ENCODE measurements at regions not wholly inside any gene's neighbourhood (a gene's known extent, or its start where the extent isn't known, plus 50 kb on each side); places are given as distances from the start of the nearest gene placed in this dataset.

GRCh38 chr3:99505646-99506269 lies 132.6 kb upstream of the COL8A1 start:
- H3K4me3 ChIP-seq (ENCODE audit: low read depth, low read length): no peak overlapping the region
- peak; percentile 91 for DNase-seq (ENCODE audit: low read depth)

GRCh38 chr3:99505200-99505599 lies 133.2 kb upstream of the COL8A1 start:
- H3K4me3 ChIP-seq (ENCODE audit: low read depth, low read length): no peak overlapping the region
- DNase-seq (ENCODE audit: low read depth): no peak

- H3K4me3 ChIP-seq (ENCODE audit: low read depth, low read length): no peak overlapping the region
- DNase-seq (ENCODE audit: low read depth): no peak
Measured at GRCh38 chr3:99504258-99504657, 134.1 kb upstream of the COL8A1 start.

GRCh38 chr3:99503350-99503749 lies 135.0 kb upstream of the COL8A1 start:
- H3K4me3 ChIP-seq (ENCODE audit: low read depth, low read length): no peak overlapping the region
- DNase-seq (ENCODE audit: low read depth): no peak

- H3K4me3 ChIP-seq (ENCODE audit: low read depth, low read length): no peak overlapping the region
- no peak for DNase-seq (ENCODE audit: low read depth)
Measured at GRCh38 chr3:99502871-99503270, 135.5 kb upstream of the COL8A1 start.

- DNase-seq (ENCODE audit: low read depth): no peak
- H3K4me3 ChIP-seq (ENCODE audit: low read depth, low read length): no peak overlapping the region
Measured at GRCh38 chr3:99500485-99500884, 137.9 kb upstream of the COL8A1 start.

GRCh38 chr3:99499235-99500158 lies 138.9 kb upstream of the COL8A1 start:
- H3K4me3 ChIP-seq (ENCODE audit: low read depth, low read length): no peak overlapping the region
- no peak for DNase-seq (ENCODE audit: low read depth)

GRCh38 chr3:99498550-99499234 lies 139.7 kb upstream of the COL8A1 start:
- no peak for DNase-seq (ENCODE audit: low read depth)
- H3K4me3 ChIP-seq (ENCODE audit: low read depth, low read length): no peak overlapping the region

GRCh38 chr3:99487894-99488293 lies 150.5 kb upstream of the COL8A1 start:
- no peak for DNase-seq (ENCODE audit: low read depth)
- H3K4me3 ChIP-seq (ENCODE audit: low read depth, low read length): no peak overlapping the region

GRCh38 chr3:99485286-99485685 lies 153.1 kb upstream of the COL8A1 start:
- no peak for DNase-seq (ENCODE audit: low read depth)
- no peak overlapping the region for H3K4me3 ChIP-seq (ENCODE audit: low read depth, low read length)

GRCh38 chr3:99484871-99485270 lies 153.5 kb upstream of the COL8A1 start:
- peak; percentile 62 for DNase-seq (ENCODE audit: low read depth)
- no peak overlapping the region for H3K4me3 ChIP-seq (ENCODE audit: low read depth, low read length)

GRCh38 chr3:99483841-99484240 lies 154.6 kb upstream of the COL8A1 start:
- no peak for DNase-seq (ENCODE audit: low read depth)
- no peak overlapping the region for H3K4me3 ChIP-seq (ENCODE audit: low read depth, low read length)

GRCh38 chr3:99482191-99482590 lies 156.2 kb upstream of the COL8A1 start:
- H3K4me3 ChIP-seq (ENCODE audit: low read depth, low read length): no peak overlapping the region
- no peak for DNase-seq (ENCODE audit: low read depth)

GRCh38 chr3:99481561-99481960 lies 156.8 kb upstream of the COL8A1 start:
- H3K4me3 ChIP-seq (ENCODE audit: low read depth, low read length): no peak overlapping the region
- DNase-seq (ENCODE audit: low read depth): no peak

- DNase-seq (ENCODE audit: low read depth): no peak
Measured at GRCh38 chr3:99479768-99480167, 158.6 kb upstream of the COL8A1 start.

GRCh38 chr3:99477650-99478049 lies 160.7 kb upstream of the COL8A1 start:
- DNase-seq (ENCODE audit: low read depth): no peak
- no peak overlapping the region for H3K4me3 ChIP-seq (ENCODE audit: low read depth, low read length)

More at GRCh38 chr3:99479768-99480167, 158.6 kb upstream of the COL8A1 start:
- no peak overlapping the region for H3K4me3 ChIP-seq (ENCODE audit: low read depth, low read length)

- no peak overlapping the region for H3K4me3 ChIP-seq (ENCODE audit: low read depth, low read length)
- no peak for DNase-seq (ENCODE audit: low read depth)
Measured at GRCh38 chr3:99475229-99475628, 163.2 kb upstream of the COL8A1 start.

- no peak overlapping the region for H3K4me3 ChIP-seq (ENCODE audit: low read depth, low read length)
- no peak for DNase-seq (ENCODE audit: low read depth)
Measured at GRCh38 chr3:99474776-99475175, 163.6 kb upstream of the COL8A1 start.

- DNase-seq (ENCODE audit: low read depth): peak; percentile 21
- no peak overlapping the region for H3K4me3 ChIP-seq (ENCODE audit: low read depth, low read length)
Measured at GRCh38 chr3:99473321-99473751, 165.1 kb upstream of the COL8A1 start.

GRCh38 chr3:99472385-99472784 lies 166.0 kb upstream of the COL8A1 start:
- H3K4me3 ChIP-seq (ENCODE audit: low read depth, low read length): no peak overlapping the region
- DNase-seq (ENCODE audit: low read depth): no peak

Measured in skeletal muscle cell (primary cell).